Gastrocnemius medialis (tissue), 4 donors: ENCODE measurements at regions not wholly inside any gene's neighbourhood (a gene's known extent, or its start where the extent isn't known, plus 50 kb on each side); places are given as distances from the start of the nearest gene placed in this dataset.

Source experiments
- POLR2A ChIP-seq, 2 donors: fragments of 450-650 bp; IDR thresholded peaks; one replicate each; pipeline ENCODE4 v1.6.1; 2017; ENCODE audit warnings: antibody characterized with exemption in 2 of 2, mild to moderate bottlenecking in 2 of 2, moderate library complexity in 2 of 2
- TF ChIP-seq, protein P1 (sequence below), 5 experiments: fragments of 450-650 bp in 3 of 5; fragments of 200-600 bp in 2 of 5; sonication (generic) in 2 of 5; IDR thresholded peaks in 4 of 5; conservative IDR thresholded peaks in 1 of 5; 1 replicate in 4 of 5; 2 replicates in 1 of 5; pipeline ENCODE4 v1.5.1; 2016 to 2019; ENCODE audit warnings: antibody characterized with exemption in 5 of 5, mild to moderate bottlenecking in 3 of 5, moderate library complexity in 3 of 5

DNA sequence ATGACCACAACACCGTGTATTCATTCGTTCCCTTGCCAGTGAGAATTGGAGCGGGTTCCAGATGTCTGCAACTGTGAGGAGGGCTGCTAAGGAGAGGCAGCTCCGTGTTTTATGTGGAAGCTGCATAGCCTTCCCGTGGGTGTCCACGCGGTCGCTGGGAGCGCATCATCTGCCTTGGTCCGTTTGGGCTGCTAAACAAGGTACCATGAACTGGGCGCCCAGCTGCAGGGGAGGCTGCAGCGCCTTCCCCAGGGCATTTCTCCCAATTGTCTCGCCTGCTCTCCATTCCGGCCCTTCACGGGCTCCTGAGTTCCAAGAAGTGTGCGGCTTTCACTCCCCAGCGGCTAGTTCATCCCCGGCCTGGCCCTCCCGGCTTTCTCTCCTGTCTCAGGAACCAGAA lies 1446.4 kb downstream of the TBC1D22A start:
- TF ChIP-seq, protein P1, sequence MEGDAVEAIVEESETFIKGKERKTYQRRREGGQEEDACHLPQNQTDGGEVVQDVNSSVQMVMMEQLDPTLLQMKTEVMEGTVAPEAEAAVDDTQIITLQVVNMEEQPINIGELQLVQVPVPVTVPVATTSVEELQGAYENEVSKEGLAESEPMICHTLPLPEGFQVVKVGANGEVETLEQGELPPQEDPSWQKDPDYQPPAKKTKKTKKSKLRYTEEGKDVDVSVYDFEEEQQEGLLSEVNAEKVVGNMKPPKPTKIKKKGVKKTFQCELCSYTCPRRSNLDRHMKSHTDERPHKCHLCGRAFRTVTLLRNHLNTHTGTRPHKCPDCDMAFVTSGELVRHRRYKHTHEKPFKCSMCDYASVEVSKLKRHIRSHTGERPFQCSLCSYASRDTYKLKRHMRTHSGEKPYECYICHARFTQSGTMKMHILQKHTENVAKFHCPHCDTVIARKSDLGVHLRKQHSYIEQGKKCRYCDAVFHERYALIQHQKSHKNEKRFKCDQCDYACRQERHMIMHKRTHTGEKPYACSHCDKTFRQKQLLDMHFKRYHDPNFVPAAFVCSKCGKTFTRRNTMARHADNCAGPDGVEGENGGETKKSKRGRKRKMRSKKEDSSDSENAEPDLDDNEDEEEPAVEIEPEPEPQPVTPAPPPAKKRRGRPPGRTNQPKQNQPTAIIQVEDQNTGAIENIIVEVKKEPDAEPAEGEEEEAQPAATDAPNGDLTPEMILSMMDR (IDR thresholded peaks at IDR 0.05 in 4 of 5, conservative IDR thresholded peaks at IDR 0.05 in 1 of 5) = no peak
- TF ChIP-seq POLR2A (IDR thresholded peaks at IDR 0.05) = no peak
